22Rv1 (cell line): ENCODE measurements at regions not wholly inside any gene's neighbourhood (a gene's known extent, or its start where the extent isn't known, plus 50 kb on each side); places are given as distances from the start of the nearest gene placed in this dataset.

ENCODE experiments used
- CTCF ChIP-seq: fragments of 450-650 bp; IDR thresholded peaks from 2 replicates; pipeline ENCODE4 v1.5.1; 2017; ENCODE audit warnings: mild to moderate bottlenecking
- ZFX ChIP-seq: fragments of 450-650 bp; IDR thresholded peaks from 2 replicates; pipeline ENCODE4 v1.6.1; 2017; ENCODE audit warnings: antibody characterized with exemption, borderline replicate concordance

GRCh38 chr20:11347738-11348137 lies 570.0 kb upstream of the BTBD3 start:
- TF ChIP-seq CTCF (no peak), ZFX (no peak)
